ENCODE measurements at regions not wholly inside any gene's neighbourhood (a gene's known extent, or its start where the extent isn't known, plus 50 kb on each side); places are given as distances from the start of the nearest gene placed in this dataset.

- no peak for TF ChIP-seq TAF1 (IDR thresholded peaks at IDR 0.05; ENCODE audit: borderline replicate concordance, low read depth, low read length)
- no peak for TF ChIP-seq POLR2A (IDR thresholded peaks at IDR 0.05; ENCODE audit: low read depth, low read length)
These were observed 161.7 kb downstream of the PTPRU start for GRCh38 chr1:29397981-29398380.
